MM.1S (cell line): ENCODE measurements at regions not wholly inside any gene's neighbourhood (a gene's known extent, or its start where the extent isn't known, plus 50 kb on each side); places are given as distances from the start of the nearest gene placed in this dataset.

Experiments used
- DNase-seq: peaks from one replicate; pipeline ENCODE4 v3.0.0-alpha.2; 2015
- H2AFZ ChIP-seq: fragments of 300-600 bp; sonication (generic); 2 replicates; pipeline ENCODE4 v1.6.0; 2016; ENCODE audit warnings: antibody characterized with exemption, low read length
- H3F3A ChIP-seq: fragments of 300-600 bp; sonication (generic); 2 replicates; pipeline ENCODE4 v1.6.1; 2016; ENCODE audit warnings: mild to moderate bottlenecking, antibody characterized with exemption, low read length, moderate library complexity, mixed read lengths; ENCODE audit not compliant: insufficient read depth
- H3K27ac ChIP-seq: fragments of 300-600 bp; sonication (generic); 2 replicates; pipeline ENCODE4 v1.5.1; 2016; ENCODE audit warnings: mild to moderate bottlenecking, low read length
- H3K27me3 ChIP-seq: fragments of 300-600 bp; sonication (generic); replicated peaks from 2 replicates; pipeline ENCODE4 v1.6.0; 2016; ENCODE audit warnings: low read length; ENCODE audit not compliant: insufficient read depth
- H3K36me3 ChIP-seq: fragments of 300-600 bp; sonication (generic); replicated peaks from 2 replicates; pipeline ENCODE4 v1.6.1; 2016; ENCODE audit warnings: mild to moderate bottlenecking, low read length, mixed read lengths; ENCODE audit not compliant: insufficient read depth
- H3K4me1 ChIP-seq: fragments of 300-600 bp; sonication (generic); 2 replicates; pipeline ENCODE4 v1.6.1; 2016; ENCODE audit warnings: low read length, mixed read lengths
- H3K4me2 ChIP-seq: fragments of 300-600 bp; sonication (generic); 2 replicates; pipeline ENCODE4 v1.6.0; 2016; ENCODE audit warnings: low read depth, low read length
- H3K4me3 ChIP-seq: fragments of 300-600 bp; sonication (generic); 2 replicates; pipeline ENCODE4 v1.5.1; 2016; ENCODE audit warnings: low read length, mixed read lengths
- H3K79me2 ChIP-seq: fragments of 300-600 bp; sonication (generic); 2 replicates; pipeline ENCODE4 v1.6.1; 2016; ENCODE audit warnings: mixed run types, low read length, mixed read lengths
- H3K9ac ChIP-seq: fragments of 300-600 bp; sonication (generic); 2 replicates; pipeline ENCODE4 v1.6.1; 2016; ENCODE audit warnings: low read length, mixed read lengths
- H3K9me2 ChIP-seq: fragments of 300-600 bp; sonication (generic); replicated peaks from 2 replicates; pipeline ENCODE4 v1.6.1; 2016; ENCODE audit warnings: mild to moderate bottlenecking, low read length, mixed read lengths; ENCODE audit not compliant: insufficient read depth
- H3K9me3 ChIP-seq: fragments of 300-600 bp; sonication (generic); replicated peaks from 2 replicates; pipeline ENCODE4 v1.6.1; 2016; ENCODE audit warnings: mild to moderate bottlenecking, low read length, mixed read lengths; ENCODE audit not compliant: insufficient read depth
- H4K20me1 ChIP-seq: fragments of 300-600 bp; sonication (generic); 2 replicates; pipeline ENCODE4 v1.6.1; 2016; ENCODE audit warnings: mild to moderate bottlenecking, low read length, moderate library complexity, mixed read lengths; ENCODE audit not compliant: insufficient read depth
- EZH2 ChIP-seq: fragments of 300-600 bp; sonication (generic); optimal IDR thresholded peaks from 2 replicates; pipeline ENCODE3; 2017; ENCODE audit warnings: low read depth, mild to moderate bottlenecking, antibody characterized with exemption, low read length, mixed read lengths
- EZH2phosphoT487 ChIP-seq: fragments of 300-600 bp; sonication (generic); IDR thresholded peaks from 2 replicates; pipeline ENCODE4 v1.6.1; 2018; ENCODE audit warnings: antibody characterized with exemption, low read length
- TF ChIP-seq, protein P1 (sequence below): fragments of 300-600 bp; sonication (generic); IDR thresholded peaks from 2 replicates; pipeline ENCODE4 v1.5.1; 2016; ENCODE audit warnings: antibody characterized with exemption, low read length, mixed read lengths

DNA sequence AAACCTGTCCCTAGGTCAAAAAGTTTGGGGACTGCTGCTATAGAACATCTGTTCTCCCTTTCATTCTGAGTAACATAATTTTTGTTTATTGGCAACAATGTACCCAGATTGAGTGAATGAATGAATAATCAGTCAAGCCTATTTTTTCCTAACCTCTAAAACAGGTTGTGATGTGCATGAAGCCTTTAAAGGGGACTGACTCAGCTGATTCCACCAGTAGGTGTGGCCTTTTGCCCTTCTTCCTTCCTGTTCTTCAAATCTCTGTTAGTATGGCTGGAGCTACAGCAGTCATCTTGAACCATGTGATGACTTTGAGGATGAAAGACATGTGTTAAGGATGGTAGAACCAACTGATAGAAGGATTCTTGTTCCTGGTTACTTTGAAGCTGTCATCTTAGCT is 476.1 kb downstream of the NUF2 start:
- H3K79me2 ChIP-seq: no peaks in the 10 kb centered on the region
- no peaks in the 10 kb centered on the region for H3K9me3 ChIP-seq
- no peaks in the 10 kb centered on the region for H3K4me1 ChIP-seq
- H4K20me1 ChIP-seq: no peaks in the 10 kb centered on the region
- H3K9me2 ChIP-seq: no peaks in the 10 kb centered on the region
- H3K27ac ChIP-seq: no peak overlapping the region
- H3K4me2 ChIP-seq: no peak overlapping the region
- no peaks in the 10 kb centered on the region for H3K27me3 ChIP-seq
- no peak overlapping the region for H3K4me3 ChIP-seq
- TF ChIP-seq, protein P1, sequence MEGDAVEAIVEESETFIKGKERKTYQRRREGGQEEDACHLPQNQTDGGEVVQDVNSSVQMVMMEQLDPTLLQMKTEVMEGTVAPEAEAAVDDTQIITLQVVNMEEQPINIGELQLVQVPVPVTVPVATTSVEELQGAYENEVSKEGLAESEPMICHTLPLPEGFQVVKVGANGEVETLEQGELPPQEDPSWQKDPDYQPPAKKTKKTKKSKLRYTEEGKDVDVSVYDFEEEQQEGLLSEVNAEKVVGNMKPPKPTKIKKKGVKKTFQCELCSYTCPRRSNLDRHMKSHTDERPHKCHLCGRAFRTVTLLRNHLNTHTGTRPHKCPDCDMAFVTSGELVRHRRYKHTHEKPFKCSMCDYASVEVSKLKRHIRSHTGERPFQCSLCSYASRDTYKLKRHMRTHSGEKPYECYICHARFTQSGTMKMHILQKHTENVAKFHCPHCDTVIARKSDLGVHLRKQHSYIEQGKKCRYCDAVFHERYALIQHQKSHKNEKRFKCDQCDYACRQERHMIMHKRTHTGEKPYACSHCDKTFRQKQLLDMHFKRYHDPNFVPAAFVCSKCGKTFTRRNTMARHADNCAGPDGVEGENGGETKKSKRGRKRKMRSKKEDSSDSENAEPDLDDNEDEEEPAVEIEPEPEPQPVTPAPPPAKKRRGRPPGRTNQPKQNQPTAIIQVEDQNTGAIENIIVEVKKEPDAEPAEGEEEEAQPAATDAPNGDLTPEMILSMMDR: no peak
- TF ChIP-seq EZH2 (no peak), EZH2phosphoT487 (no peak)
- no peaks in the 10 kb centered on the region for H3F3A ChIP-seq
- DNase-seq: no peak
- H3K36me3 ChIP-seq: no peaks in the 10 kb centered on the region
- H2AFZ ChIP-seq: no peak overlapping the region
- H3K9ac ChIP-seq: no peak overlapping the region

DNA sequence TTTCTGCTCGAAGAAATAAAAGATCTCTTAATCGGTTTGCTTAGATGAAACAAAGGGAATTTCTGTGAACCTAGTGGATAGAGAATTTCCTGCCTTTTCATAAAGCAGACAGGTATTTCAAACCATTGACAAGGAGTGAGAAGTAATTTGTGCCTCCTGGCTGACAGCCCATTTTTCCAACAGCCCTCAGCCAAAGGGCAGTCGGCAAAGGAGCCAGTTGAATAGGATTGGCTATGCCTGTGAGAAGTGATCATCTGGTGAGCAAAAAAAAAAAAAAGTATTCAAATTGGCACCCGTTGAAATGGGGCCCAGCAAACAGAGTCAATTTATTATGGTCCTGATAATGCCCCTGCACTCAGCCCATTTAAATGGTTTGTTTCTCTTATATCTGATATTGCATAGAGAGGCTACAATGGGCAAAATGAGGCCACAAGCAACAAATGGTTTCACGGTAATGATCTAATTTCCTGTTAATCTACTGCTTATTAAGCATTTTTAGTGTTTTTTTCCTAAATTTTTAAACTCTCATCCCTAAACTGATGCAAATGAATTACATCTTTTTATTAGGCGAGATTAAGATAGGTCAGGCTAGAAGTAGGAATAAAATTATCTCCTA is 477.5 kb downstream of the NUF2 start:
- Histone ChIP-seq H3F3A (no peaks in the 10 kb centered on the region), H3K9ac (no peak overlapping the region), H3K36me3 (no peaks in the 10 kb centered on the region), H4K20me1 (no peaks in the 10 kb centered on the region), H3K4me3 (no peak overlapping the region), H3K4me2 (no peak overlapping the region), H3K4me1 (no peaks in the 10 kb centered on the region), H3K79me2 (no peaks in the 10 kb centered on the region), H3K27ac (no peak overlapping the region), H2AFZ (no peak overlapping the region), H3K27me3 (no peaks in the 10 kb centered on the region), H3K9me3 (no peaks in the 10 kb centered on the region), H3K9me2 (no peaks in the 10 kb centered on the region)
- TF ChIP-seq, protein P1: no peak
- TF ChIP-seq EZH2phosphoT487: no peak
- no peak for TF ChIP-seq EZH2
- DNase-seq: no peak

DNA sequence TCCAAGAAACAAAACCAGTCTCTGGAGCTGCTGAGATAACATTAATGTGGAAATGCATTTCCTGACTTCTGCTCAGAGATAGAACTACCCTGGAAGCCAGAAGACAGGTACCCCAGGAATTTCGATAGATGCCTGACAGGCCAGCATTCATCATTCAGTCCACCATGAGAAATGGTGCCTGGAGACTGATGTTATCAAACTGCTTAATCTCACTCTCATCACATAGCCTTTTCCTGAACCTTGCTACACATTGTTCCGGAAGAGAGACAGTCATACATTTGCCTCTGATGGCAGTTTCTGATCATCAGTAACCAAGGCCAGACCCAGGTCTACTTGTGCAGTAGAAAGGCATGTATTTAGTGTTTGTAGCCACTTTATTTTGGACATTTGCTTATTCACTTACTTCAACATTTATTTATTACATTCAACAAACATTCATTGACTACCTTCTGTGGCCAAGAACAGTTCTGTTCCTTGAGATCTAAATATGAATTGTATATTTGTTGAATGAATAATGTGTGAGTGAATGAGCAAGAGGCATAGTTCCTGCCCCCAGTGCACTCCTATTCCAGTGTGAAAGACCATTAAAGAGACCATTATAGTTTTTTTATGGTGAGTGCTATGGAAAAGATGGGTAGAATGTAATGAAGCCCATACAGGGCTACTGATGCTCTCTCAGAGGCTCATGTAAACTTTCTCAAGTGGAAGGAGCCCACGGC is 485.7 kb downstream of the NUF2 start:
- H2AFZ ChIP-seq: no peak overlapping the region
- H3K9ac ChIP-seq: no peak overlapping the region
- no peaks in the 10 kb centered on the region for H3K36me3 ChIP-seq
- no peaks in the 10 kb centered on the region for H3F3A ChIP-seq
- H3K9me2 ChIP-seq: no peaks in the 10 kb centered on the region
- no peaks in the 10 kb centered on the region for H4K20me1 ChIP-seq
- no peaks in the 10 kb centered on the region for H3K79me2 ChIP-seq
- no peaks in the 10 kb centered on the region for H3K4me1 ChIP-seq
- no peak for TF ChIP-seq EZH2phosphoT487
- no peak for TF ChIP-seq EZH2
- TF ChIP-seq, protein P1: no peak
- no peaks in the 10 kb centered on the region for H3K9me3 ChIP-seq
- H3K27me3 ChIP-seq: no peaks in the 10 kb centered on the region
- no peak for DNase-seq
- no peak overlapping the region for H3K4me2 ChIP-seq
- H3K27ac ChIP-seq: no peak overlapping the region
- H3K4me3 ChIP-seq: no peak overlapping the region
